ENCODE measurements at regions not wholly inside any gene's neighbourhood (a gene's known extent, or its start where the extent isn't known, plus 50 kb on each side); places are given as distances from the start of the nearest gene placed in this dataset.

- no peak overlapping the region for H3K4me3 ChIP-seq
- ATAC-seq (no peak), DNase-seq (no peak)
- no peaks in the 10 kb centered on the region for H3K36me3 ChIP-seq
- intact Hi-C loops (cut with DNase I) = no loop called here
- H3K4me1 ChIP-seq = no peaks in the 10 kb centered on the region
- H3K27ac ChIP-seq = no peak overlapping the region
- no peaks in the 10 kb centered on the region for H3K9me3 ChIP-seq
- TF ChIP-seq CTCF (IDR thresholded peaks at IDR 0.05) = no peak
- H3K27me3 ChIP-seq (ENCODE audit: low read depth) = no peaks in the 10 kb centered on the region
These were observed 83.8 kb downstream of the LINGO1 start for GRCh38 chr15:77548589-77549557.

GRCh38 chr15:77547801-77548588, 84.7 kb downstream of the LINGO1 start:
- Histone ChIP-seq H3K27ac (no peak overlapping the region), H3K36me3 (no peaks in the 10 kb centered on the region), H3K4me1 (peaks cover 8% of the 10 kb centered on the region), H3K27me3 (ENCODE audit: low read depth) (no peaks in the 10 kb centered on the region), H3K9me3 (no peaks in the 10 kb centered on the region), H3K4me3 (no peak overlapping the region)
- no peak for ATAC-seq
- no peak for DNase-seq
- intact Hi-C loops (cut with DNase I) = no loop called here
- no peak for TF ChIP-seq CTCF (IDR thresholded peaks at IDR 0.05)

GRCh38 chr15:77546870-77547269, 85.8 kb downstream of the LINGO1 start:
- no peak for TF ChIP-seq CTCF (IDR thresholded peaks at IDR 0.05)
- H3K4me1 ChIP-seq = peaks cover 17% of the 10 kb centered on the region
- H3K27ac ChIP-seq = no peak overlapping the region
- DNase-seq (no peak), ATAC-seq (no peak)
- H3K4me3 ChIP-seq = no peak overlapping the region
- no peaks in the 10 kb centered on the region for H3K27me3 ChIP-seq (ENCODE audit: low read depth)
- no peaks in the 10 kb centered on the region for H3K9me3 ChIP-seq
- no peaks in the 10 kb centered on the region for H3K36me3 ChIP-seq
- intact Hi-C loops (cut with DNase I) = no loop called here

GRCh38 chr15:77546050-77546501, 86.6 kb downstream of the LINGO1 start:
- intact Hi-C loops (cut with DNase I) = no loop called here
- ATAC-seq (no peak), DNase-seq (no peak)
- TF ChIP-seq CTCF (IDR thresholded peaks at IDR 0.05) = no peak
- H3K9me3 ChIP-seq = no peaks in the 10 kb centered on the region
- H3K36me3 ChIP-seq = no peaks in the 10 kb centered on the region
- H3K27me3 ChIP-seq (ENCODE audit: low read depth) = no peaks in the 10 kb centered on the region
- H3K4me3 ChIP-seq = no peak overlapping the region
- H3K4me1 ChIP-seq = peaks cover 25% of the 10 kb centered on the region
- no peak overlapping the region for H3K27ac ChIP-seq

- intact Hi-C loops (cut with DNase I) = no loop called here
- ATAC-seq (no peak), DNase-seq (no peak)
- Histone ChIP-seq H3K27me3 (ENCODE audit: low read depth) (no peaks in the 10 kb centered on the region), H3K9me3 (no peaks in the 10 kb centered on the region), H3K36me3 (no peaks in the 10 kb centered on the region), H3K27ac (no peak overlapping the region), H3K4me3 (no peak overlapping the region), H3K4me1 (peaks cover 25% of the 10 kb centered on the region)
- no peak for TF ChIP-seq CTCF (IDR thresholded peaks at IDR 0.05)
These were observed 87.7 kb downstream of the LINGO1 start for GRCh38 chr15:77545058-77545457.
